HuH-7.5 (cell line): ENCODE measurements at regions not wholly inside any gene's neighbourhood (a gene's known extent, or its start where the extent isn't known, plus 50 kb on each side); places are given as distances from the start of the nearest gene placed in this dataset.
"Not testable (repeated sequence)": the region's sequence is repeated elsewhere in the genome, so short reads cannot be mapped to it uniquely, and the experiment has no call there.

Source experiments
- DNase-seq: peaks from one replicate; pipeline ENCODE4 v3.0.0; 2011; ENCODE audit warnings: low spot score

GRCh38 chr15:69554279-69554961 is 101.8 kb downstream of the RPLP1 start:
- DNase-seq = no peak

- DNase-seq = no peak
Measured at GRCh38 chr15:69555080-69555479, 102.5 kb downstream of the RPLP1 start.

DNA sequence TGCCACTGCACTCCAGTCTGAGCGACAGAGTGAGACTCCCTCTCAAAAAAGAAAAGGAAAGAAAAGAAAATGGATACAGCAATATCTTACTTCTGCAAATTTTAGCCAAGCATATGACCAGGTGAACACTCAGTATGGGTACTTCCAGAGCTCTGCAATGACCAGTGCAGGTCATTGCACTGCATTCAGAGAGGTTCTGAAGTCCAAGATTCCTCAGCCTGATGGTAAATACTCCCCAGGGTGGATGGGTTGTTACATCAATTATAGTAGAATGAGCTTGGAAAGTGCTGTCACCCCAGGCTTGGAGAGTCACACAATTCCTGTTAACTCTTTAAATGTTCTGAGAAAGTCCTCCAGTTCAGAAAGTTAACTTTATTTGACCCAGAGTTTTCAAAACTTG is 103.7 kb downstream of the RPLP1 start:
- DNase-seq = no peak

GRCh38 chr15:69557020-69557706 is 104.5 kb downstream of the RPLP1 start:
- peak; percentile 52 for DNase-seq

DNA sequence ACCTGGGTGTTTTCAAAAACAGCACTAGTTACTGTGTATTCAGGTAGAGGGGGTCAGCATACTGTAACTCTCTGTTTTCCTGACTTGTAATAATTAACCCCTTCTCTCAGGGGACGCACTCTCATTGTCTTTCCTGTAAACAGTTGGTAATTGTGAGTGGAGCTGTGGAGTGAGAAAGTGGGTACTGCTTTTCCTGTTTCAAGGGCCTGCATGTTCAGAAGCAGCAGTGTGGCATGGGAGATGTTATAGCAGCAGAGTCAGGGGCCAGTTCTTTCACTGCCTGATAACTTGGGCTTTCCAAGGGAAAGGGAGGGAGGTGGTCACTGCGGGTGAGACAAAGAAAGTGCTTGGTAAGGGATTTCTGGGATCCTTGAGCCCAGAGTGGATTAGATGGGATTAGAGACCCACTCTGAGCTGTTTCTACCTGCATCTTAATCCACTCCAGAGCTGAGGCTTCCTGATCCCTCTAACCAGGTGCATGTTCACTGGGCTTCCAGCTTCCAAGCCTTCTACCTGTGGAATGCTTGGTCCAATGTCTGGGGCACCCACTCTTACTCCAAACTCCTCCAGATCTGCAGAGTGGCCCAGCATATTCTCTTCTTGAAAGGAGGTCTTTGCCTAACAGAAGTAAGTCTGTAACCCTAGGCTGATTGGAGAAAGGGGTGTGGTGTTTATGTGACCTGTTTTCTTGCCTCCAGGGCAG is 105.2 kb downstream of the RPLP1 start:
- DNase-seq = no peak

DNA sequence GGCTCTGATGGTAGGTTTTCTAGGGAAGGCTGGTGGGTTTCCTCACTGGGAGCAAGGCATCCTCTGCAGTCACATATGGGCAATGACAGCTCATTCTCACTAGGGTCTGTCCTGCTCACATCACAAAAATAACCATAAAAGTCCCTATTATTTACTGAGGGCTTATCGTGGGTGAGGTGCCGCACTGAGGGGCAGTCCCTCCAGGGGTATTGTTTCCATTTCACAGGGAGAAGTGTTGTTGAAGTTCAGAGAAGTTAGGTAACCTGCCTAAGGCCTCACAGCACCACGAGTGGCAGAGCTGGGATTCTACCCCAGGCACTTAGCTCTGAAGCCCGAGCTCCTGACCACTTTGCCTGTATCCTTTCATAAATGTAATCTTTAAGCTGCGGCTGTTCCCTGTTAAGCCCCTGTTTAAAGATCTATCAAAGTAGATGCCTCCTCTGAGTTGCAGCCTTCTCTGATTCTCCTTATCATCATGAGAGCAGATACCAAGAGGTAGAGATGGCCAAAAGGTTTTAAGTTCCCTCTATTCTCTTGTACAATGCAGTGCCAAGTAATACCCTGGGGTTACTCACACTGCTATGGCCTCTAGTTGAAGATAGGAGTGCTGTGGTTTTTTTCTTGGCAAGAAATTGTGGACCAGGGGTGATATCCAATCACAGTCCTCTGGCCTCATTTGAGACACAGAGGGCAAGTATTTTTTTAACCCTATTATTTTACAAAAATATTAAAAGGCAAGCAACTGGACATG is 107.0 kb downstream of the RPLP1 start:
- no peak for DNase-seq

GRCh38 chr15:69561071-69561784 is 108.6 kb downstream of the RPLP1 start:
- peak; percentile 84 for DNase-seq

- no peak for DNase-seq
Measured at GRCh38 chr15:69562116-69562515, 109.5 kb downstream of the RPLP1 start.

DNA sequence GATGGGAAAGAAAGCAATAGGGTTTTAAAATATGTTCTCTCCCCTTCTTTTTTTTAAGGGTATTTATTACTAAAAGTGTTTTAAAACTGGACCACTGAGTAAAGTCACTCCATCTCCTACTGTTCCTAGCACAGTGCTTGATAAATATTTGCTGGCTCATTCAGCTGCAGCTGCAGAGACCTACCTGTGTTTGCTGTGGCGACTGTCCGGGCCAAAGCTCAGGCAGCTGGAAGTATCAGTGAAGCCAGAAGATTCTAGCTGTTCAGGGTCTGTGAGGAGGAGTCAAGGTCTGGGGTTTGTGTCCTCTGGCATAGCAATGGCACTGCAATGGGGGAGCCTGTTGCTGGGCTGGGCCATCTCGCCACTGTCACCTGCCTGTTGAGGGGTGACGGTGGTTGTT is 109.9 kb downstream of the RPLP1 start:
- DNase-seq = peak; percentile 55

GRCh38 chr15:69565066-69565655 is 112.5 kb downstream of the RPLP1 start:
- DNase-seq = no peak

GRCh38 chr15:69567238-69567760 is 114.7 kb downstream of the RPLP1 start:
- DNase-seq = not testable (repeated sequence)

DNA sequence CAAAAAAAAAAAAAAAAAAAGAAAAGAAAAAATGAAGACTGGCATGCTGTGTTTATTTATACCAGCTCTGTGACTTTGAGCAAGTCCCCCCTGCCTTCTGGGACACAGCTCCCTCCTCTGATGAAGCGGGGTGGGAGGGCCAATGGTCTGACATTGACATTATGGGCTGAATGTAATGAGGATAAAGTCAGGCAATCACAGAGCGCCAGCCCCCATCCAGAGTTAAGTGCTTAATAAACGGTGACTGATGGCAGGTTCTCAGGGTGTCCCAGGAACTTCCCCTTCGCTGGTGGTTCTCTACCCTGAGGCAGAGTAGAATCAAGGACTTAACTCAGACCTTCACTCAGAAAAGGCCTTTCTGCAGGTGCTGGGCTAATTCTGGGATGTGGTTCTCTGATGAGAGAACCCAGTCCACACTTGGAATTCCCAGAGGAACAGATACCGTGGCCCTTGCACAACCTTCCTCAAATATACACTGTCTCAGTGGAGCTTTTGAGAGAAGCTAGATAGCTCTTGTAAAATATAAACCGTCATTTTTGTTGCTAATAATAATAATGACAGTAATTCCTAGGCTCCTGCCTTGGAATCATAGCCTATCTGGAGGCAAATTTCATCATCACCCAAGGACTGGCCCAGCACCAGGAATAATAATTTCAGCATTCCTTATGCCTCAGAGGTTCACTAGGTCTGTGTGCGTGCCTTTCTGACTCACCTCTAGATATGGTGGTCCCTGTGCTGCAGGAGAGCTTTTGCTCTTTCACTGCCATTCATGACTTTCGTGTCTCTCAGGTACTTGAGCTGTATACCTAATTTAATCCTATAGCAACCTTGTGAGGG is 115.8 kb downstream of the RPLP1 start:
- no peak for DNase-seq

DNA sequence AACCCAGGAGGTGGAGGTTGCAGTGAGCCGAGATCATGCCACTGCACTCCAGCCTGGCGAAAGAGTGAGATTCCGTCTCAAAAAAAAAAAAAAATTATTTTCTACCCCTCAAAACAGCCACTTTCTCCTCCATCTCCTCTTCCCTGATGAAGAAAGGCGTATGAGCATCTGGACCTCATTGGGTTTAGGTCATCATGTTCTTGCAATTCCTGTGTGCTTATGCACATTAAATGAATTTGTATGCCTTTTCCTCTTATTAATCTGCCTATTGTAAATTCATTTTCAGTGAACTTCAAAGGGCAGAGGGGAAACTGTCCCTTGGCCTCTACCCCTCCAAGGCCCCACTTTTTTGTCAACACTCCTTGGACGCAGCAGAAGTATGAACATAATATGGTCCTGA is 117.8 kb downstream of the RPLP1 start:
- DNase-seq = no peak

- no peak for DNase-seq
Measured at GRCh38 chr15:69570997-69571396, 118.4 kb downstream of the RPLP1 start.

- not testable (repeated sequence) for DNase-seq
Measured at GRCh38 chr15:69573278-69573677, 120.7 kb downstream of the RPLP1 start.

DNA sequence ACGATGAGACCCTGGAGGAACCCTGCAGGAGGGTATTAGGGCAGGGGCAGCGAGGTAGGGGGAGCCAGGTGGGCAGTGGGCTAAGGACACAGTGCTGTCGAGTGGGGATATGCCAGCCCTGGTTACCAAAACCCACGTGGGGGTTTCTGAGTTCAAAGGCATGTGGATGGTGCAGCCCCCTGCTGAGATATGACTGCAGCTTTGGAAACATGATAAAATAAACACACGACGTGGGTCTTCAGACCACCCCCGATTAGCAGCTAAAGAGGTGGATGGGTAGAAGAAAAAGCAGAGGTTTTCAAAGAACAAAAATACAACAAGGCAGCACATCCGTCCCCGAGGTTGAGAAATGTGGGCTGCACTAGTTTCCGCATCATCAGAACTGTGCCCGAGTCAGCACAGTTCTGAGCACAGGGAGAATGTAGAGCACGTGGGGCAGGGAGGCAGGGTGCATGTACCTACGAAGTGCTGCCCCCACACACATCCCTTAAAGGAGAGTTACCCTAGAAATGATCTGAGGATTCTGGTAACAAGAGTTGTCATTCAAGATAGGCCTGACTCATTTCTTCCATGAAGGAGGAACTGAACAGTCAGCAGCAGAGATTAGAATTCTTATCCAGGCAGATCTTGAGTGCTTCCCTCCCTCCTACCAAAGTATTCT is 121.3 kb downstream of the RPLP1 start:
- no peak for DNase-seq

- no peak for DNase-seq
Measured at GRCh38 chr15:69574506-69574905, 121.9 kb downstream of the RPLP1 start.

GRCh38 chr15:69575387-69575786 is 122.8 kb downstream of the RPLP1 start:
- DNase-seq = no peak

GRCh38 chr15:69576035-69576526 is 123.5 kb downstream of the RPLP1 start:
- DNase-seq = no peak
